ENCODE measurements at regions not wholly inside any gene's neighbourhood (a gene's known extent, or its start where the extent isn't known, plus 50 kb on each side); places are given as distances from the start of the nearest gene placed in this dataset.

DNA sequence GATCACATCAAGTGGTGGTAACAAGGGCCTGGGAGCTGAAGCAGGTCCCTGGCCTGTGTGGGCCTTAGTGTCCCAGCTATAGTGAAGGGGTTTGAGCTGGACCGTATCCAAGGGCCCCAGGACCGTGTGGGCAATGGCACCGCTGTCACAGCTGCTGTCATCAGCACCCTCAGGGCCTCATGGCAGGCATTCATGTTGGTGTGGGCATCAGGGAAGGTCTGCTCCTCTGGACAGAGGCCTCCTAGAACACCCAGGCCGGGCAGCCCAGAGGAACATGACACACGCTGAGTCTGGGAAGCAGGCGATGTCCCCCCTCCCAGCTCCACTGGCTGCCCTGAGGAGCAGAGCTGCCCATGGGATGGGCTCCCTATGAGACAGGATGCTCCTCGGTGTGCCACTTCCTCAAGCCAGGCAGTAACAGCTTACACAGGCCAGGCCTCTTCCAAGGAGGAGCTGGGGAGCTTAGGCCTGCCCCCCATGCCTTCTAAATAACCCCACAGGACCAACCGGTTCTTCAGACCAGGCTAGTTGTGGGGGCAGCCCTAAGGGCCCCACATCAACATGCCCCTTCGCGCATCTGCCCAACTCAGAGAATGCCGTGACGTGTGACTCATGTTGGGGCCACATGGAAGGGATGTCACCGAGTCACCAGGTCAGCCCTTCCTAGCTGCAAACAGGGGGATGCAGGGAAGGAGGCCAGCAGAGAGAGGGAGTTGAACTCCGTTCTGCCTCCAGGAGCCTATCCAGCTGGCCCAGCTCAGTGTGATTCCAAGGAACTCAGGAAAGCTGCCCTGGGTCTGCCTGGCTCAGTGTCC, 80.4 kb downstream of the PITPNM2 start:
- ATAC-seq (ENCODE audit: low read depth): no peak
- Mint-ChIP-seq H3K27me3 (no peaks in the 10 kb centered on the region), H3K4me3 (no peak overlapping the region), H3K9me3 (ENCODE audit: insufficient read depth) (no peaks in the 10 kb centered on the region), H3K4me1 (peaks cover 19% of the 10 kb centered on the region), H3K27ac (no peak overlapping the region)
- no peak overlapping the region for H3K9ac ChIP-seq (ENCODE audit: low read length)
- peaks cover 69% of the 10 kb centered on the region for H3K79me2 ChIP-seq (ENCODE audit: control insufficient read depth, insufficient read depth, low read length)
- H2AFZ ChIP-seq (ENCODE audit: insufficient read depth, low read depth, low read length, poor library complexity, severe bottlenecking): no peak overlapping the region
- 90% methylated on average over 14 of the region's 14 CpGs for WGBS (ENCODE audit: insufficient coverage)
- H3K4me2 ChIP-seq (replicated peaks; ENCODE audit: low read depth, low read length, poor library complexity, severe bottlenecking): no peak overlapping the region
- H3K4me3 ChIP-seq (ENCODE audit: control extremely low read depth in 1 of 5, extremely low read depth in 1 of 5, insufficient read depth in 1 of 5, low read depth in 2 of 5, low read length in 4 of 5): no peak overlapping the region
- H3K27me3 ChIP-seq (replicated peaks in 1 of 4; ENCODE audit: control extremely low read depth in 1 of 4, control insufficient read depth in 3 of 4, insufficient read depth in 4 of 4, low read length in 3 of 4): peaks cover 0 to 3% (median 0%) of the 10 kb centered on the region in 4 experiments
- H3K9me3 ChIP-seq (ENCODE audit: control extremely low read depth in 1 of 3, control insufficient read depth in 2 of 3, insufficient read depth in 1 of 3, low read length in 2 of 3): no peaks in the 10 kb centered on the region
- no peaks in the 10 kb centered on the region for H3K36me3 ChIP-seq (replicated peaks in 1 of 2; ENCODE audit: control extremely low read depth in 1 of 2, control insufficient read depth in 1 of 2, extremely low read depth in 1 of 2, insufficient read depth in 2 of 2, low read length in 1 of 2)
- CTCF ChIA-PET: no interaction called here
- no peak overlapping the region for H3K27ac ChIP-seq (ENCODE audit: low read length in 2 of 2)
- no peak for TF ChIP-seq EZH2 (IDR thresholded peaks at IDR 0.05; ENCODE audit: borderline replicate concordance, insufficient read depth, low read depth, low read length, poor library complexity, severe bottlenecking)
- TF ChIP-seq, protein P1, sequence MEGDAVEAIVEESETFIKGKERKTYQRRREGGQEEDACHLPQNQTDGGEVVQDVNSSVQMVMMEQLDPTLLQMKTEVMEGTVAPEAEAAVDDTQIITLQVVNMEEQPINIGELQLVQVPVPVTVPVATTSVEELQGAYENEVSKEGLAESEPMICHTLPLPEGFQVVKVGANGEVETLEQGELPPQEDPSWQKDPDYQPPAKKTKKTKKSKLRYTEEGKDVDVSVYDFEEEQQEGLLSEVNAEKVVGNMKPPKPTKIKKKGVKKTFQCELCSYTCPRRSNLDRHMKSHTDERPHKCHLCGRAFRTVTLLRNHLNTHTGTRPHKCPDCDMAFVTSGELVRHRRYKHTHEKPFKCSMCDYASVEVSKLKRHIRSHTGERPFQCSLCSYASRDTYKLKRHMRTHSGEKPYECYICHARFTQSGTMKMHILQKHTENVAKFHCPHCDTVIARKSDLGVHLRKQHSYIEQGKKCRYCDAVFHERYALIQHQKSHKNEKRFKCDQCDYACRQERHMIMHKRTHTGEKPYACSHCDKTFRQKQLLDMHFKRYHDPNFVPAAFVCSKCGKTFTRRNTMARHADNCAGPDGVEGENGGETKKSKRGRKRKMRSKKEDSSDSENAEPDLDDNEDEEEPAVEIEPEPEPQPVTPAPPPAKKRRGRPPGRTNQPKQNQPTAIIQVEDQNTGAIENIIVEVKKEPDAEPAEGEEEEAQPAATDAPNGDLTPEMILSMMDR (IDR thresholded peaks at IDR 0.05): no peak
- DNase-seq: no peak
- peaks cover 2 to 19% of the 10 kb centered on the region in 2 donors for H3K4me1 ChIP-seq (ENCODE audit: control insufficient read depth in 2 of 2, insufficient read depth in 2 of 2, low read length in 2 of 2)
- intact Hi-C loops (cut with micrococcal nuclease): no loop called here
- POLR2A ChIA-PET: interaction anchor here (0.6 kb wide), 1 partner anchor 154 kb away, joined by 3 read pairs; no protein-coding TSS in a partner anchor
- H4K20me1 ChIP-seq (ENCODE audit: control insufficient read depth, insufficient read depth, low read length, poor library complexity, severe bottlenecking): no peaks in the 10 kb centered on the region

All from B cell (primary cell).